ENCODE measurements at regions not wholly inside any gene's neighbourhood (a gene's known extent, or its start where the extent isn't known, plus 50 kb on each side); places are given as distances from the start of the nearest gene placed in this dataset.
"Not testable (repeated sequence)": the region's sequence is repeated elsewhere in the genome, so short reads cannot be mapped to it uniquely, and the experiment has no call there.

GRCh38 chr22:19596680-19597398 is 72.6 kb upstream of the CLDN5 start:
- H3K27ac Mint-ChIP-seq: peak overlapping the region; percentile 19 to 75
- no peaks in the 10 kb centered on the region for H3K36me3 Mint-ChIP-seq
- ATAC-seq (peak; percentile 56 to 69), DNase-seq (ENCODE audit: low spot score in 2 of 2) (no peak)
- H3K9me3 Mint-ChIP-seq: peaks cover 0 to 4% of the 10 kb centered on the region in 2 donors

GRCh38 chr22:19597399-19597735 is 73.2 kb upstream of the CLDN5 start:
- Mint-ChIP-seq H3K9me3 (peaks cover 0 to 4% of the 10 kb centered on the region in 2 donors), H3K36me3 (no peaks in the 10 kb centered on the region), H3K27ac (peak overlapping the region; percentile 19 to 75)
- DNase-seq (ENCODE audit: low spot score in 2 of 2) (no peak), ATAC-seq (peak; percentile 89 to 96)

GRCh38 chr22:19598054-19598855 is 74.0 kb upstream of the CLDN5 start:
- DNase-seq (ENCODE audit: low spot score in 2 of 2): no peak
- Mint-ChIP-seq H3K9me3 (peaks cover 0 to 4% of the 10 kb centered on the region in 2 donors), H3K27ac (peak overlapping the region; percentile 52 to 75), H3K36me3 (no peaks in the 10 kb centered on the region)
- peak in 1 of 2 donors; percentile 54 for ATAC-seq

GRCh38 chr22:19599004-19599403 is 74.8 kb upstream of the CLDN5 start:
- H3K27ac Mint-ChIP-seq: peak overlapping the region in 1 of 2 donors; percentile 52
- no peaks in the 10 kb centered on the region for H3K36me3 Mint-ChIP-seq
- peaks cover 0 to 4% of the 10 kb centered on the region in 2 donors for H3K9me3 Mint-ChIP-seq
- DNase-seq (ENCODE audit: low spot score in 2 of 2) (no peak), ATAC-seq (no peak)

- DNase-seq (ENCODE audit: low spot score in 2 of 2) (no peak), ATAC-seq (no peak)
- H3K27ac Mint-ChIP-seq: no peak overlapping the region
- H3K9me3 Mint-ChIP-seq: peaks cover 0 to 4% of the 10 kb centered on the region in 2 donors
- H3K36me3 Mint-ChIP-seq: no peaks in the 10 kb centered on the region
Observed at GRCh38 chr22:19599626-19600243, 75.5 kb upstream of the CLDN5 start.

- ATAC-seq; DNase-seq (ENCODE audit: low spot score in 2 of 2); H3K36me3 Mint-ChIP-seq; H3K9me3 Mint-ChIP-seq; H3K27ac Mint-ChIP-seq: not testable (repeated sequence)
Observed at GRCh38 chr22:19603346-19603745, 79.1 kb upstream of the CLDN5 start.

GRCh38 chr22:19603767-19604166 is 79.6 kb upstream of the CLDN5 start:
- no peak for DNase-seq (ENCODE audit: low spot score in 2 of 2)
- Mint-ChIP-seq H3K36me3 (no peaks in the 10 kb centered on the region), H3K27ac (no peak overlapping the region), H3K9me3 (peaks cover 0 to 5% of the 10 kb centered on the region in 2 donors)
- ATAC-seq: no peak

GRCh38 chr22:19604711-19605268 is 80.6 kb upstream of the CLDN5 start:
- Mint-ChIP-seq H3K9me3 (peaks cover 0 to 5% of the 10 kb centered on the region in 2 donors), H3K36me3 (no peaks in the 10 kb centered on the region), H3K27ac (peak overlapping the region in 1 of 2 donors; percentile 75)
- ATAC-seq (no peak), DNase-seq (ENCODE audit: low spot score in 2 of 2) (no peak)

GRCh38 chr22:19605508-19606331 is 81.5 kb upstream of the CLDN5 start:
- Mint-ChIP-seq H3K27ac (no peak overlapping the region), H3K9me3 (peaks cover 0 to 5% of the 10 kb centered on the region in 2 donors), H3K36me3 (no peaks in the 10 kb centered on the region)
- ATAC-seq (no peak), DNase-seq (ENCODE audit: low spot score in 2 of 2) (no peak)

GRCh38 chr22:19606332-19607191 is 82.4 kb upstream of the CLDN5 start:
- ATAC-seq: no peak
- Mint-ChIP-seq H3K9me3 (peaks cover 0 to 5% of the 10 kb centered on the region in 2 donors), H3K27ac (peak overlapping the region; percentile 62 to 81), H3K36me3 (no peaks in the 10 kb centered on the region)
- no peak for DNase-seq (ENCODE audit: low spot score in 2 of 2)

GRCh38 chr22:19607192-19608002 is 83.2 kb upstream of the CLDN5 start:
- Mint-ChIP-seq H3K36me3 (no peaks in the 10 kb centered on the region), H3K27ac (peak overlapping the region; percentile 62 to 81), H3K9me3 (peaks cover 0 to 5% of the 10 kb centered on the region in 2 donors)
- DNase-seq (ENCODE audit: low spot score in 2 of 2) (peak in 1 of 2 donors; percentile 35), ATAC-seq (peak; percentile 63 to 84)

GRCh38 chr22:19608003-19608690 is 83.9 kb upstream of the CLDN5 start:
- peak overlapping the region in 1 of 2 donors; percentile 81 for H3K27ac Mint-ChIP-seq

GRCh38 chr22:19609753-19610152 is 85.5 kb upstream of the CLDN5 start:
- not testable (repeated sequence) for H3K36me3 Mint-ChIP-seq; ATAC-seq; DNase-seq (ENCODE audit: low spot score in 2 of 2); H3K9me3 Mint-ChIP-seq
- H3K27ac Mint-ChIP-seq: peak overlapping the region in 1 of 2 donors; percentile 68

More at GRCh38 chr22:19608003-19608690, 83.9 kb upstream of the CLDN5 start:
- ATAC-seq: no peak
- peaks cover 0 to 5% of the 10 kb centered on the region in 2 donors for H3K9me3 Mint-ChIP-seq
- H3K36me3 Mint-ChIP-seq: no peaks in the 10 kb centered on the region
- DNase-seq (ENCODE audit: low spot score in 2 of 2): no peak
